ENCODE measurements at regions not wholly inside any gene's neighbourhood (a gene's known extent, or its start where the extent isn't known, plus 50 kb on each side); places are given as distances from the start of the nearest gene placed in this dataset.

DNA sequence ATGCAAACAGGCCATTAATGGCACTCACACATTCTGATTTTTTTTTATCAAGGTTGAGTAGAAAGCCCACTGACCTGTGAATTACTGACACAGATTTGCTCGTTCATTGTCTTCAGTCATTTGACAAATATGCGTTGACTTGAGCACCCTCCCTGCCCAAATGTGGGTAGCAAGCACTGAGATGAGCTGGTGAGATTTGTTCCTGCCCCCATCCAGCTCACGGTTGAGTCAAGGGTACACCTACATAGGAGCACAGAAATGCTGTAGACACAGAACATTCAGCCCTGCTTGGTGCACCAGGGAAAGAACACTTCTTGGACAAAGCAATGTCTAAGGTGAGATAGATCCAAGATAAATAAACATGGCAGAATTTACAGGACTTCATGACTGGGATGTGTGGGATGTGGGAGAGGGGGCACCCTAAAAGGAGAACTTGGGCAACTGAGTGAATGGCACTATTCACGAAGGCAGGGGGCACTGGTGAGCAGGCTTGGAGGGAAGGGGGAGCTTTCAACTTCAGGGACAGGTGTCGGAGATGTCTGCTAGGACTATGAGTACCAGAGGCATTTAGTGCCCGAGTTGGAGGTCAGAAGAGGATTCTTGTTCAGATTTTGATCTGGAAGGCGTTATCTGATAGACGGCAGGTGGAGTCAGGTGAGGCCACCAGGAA, 213.4 kb downstream of the VRK1 start:
- H3K4me3 ChIP-seq (ENCODE audit: low read depth, low read length), result no peak overlapping the region
- H3K79me2 ChIP-seq, result no peaks in the 10 kb centered on the region
- H3K9me3 ChIP-seq (ENCODE audit: control insufficient read depth, low read length), result no peaks in the 10 kb centered on the region
- no peaks in the 10 kb centered on the region for H3K4me1 ChIP-seq
- H3K9ac ChIP-seq, result no peak overlapping the region
- H3K4me2 ChIP-seq (ENCODE audit: low read length), result no peak overlapping the region
- H3K27ac ChIP-seq, result no peak overlapping the region
- H3K36me3 ChIP-seq (ENCODE audit: control insufficient read depth, insufficient read depth, low read length), result no peaks in the 10 kb centered on the region
- H2AFZ ChIP-seq, result no peak overlapping the region
- TF ChIP-seq, protein P1, sequence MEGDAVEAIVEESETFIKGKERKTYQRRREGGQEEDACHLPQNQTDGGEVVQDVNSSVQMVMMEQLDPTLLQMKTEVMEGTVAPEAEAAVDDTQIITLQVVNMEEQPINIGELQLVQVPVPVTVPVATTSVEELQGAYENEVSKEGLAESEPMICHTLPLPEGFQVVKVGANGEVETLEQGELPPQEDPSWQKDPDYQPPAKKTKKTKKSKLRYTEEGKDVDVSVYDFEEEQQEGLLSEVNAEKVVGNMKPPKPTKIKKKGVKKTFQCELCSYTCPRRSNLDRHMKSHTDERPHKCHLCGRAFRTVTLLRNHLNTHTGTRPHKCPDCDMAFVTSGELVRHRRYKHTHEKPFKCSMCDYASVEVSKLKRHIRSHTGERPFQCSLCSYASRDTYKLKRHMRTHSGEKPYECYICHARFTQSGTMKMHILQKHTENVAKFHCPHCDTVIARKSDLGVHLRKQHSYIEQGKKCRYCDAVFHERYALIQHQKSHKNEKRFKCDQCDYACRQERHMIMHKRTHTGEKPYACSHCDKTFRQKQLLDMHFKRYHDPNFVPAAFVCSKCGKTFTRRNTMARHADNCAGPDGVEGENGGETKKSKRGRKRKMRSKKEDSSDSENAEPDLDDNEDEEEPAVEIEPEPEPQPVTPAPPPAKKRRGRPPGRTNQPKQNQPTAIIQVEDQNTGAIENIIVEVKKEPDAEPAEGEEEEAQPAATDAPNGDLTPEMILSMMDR (IDR thresholded peaks at IDR 0.05), result no peak
- no peaks in the 10 kb centered on the region for H3K27me3 ChIP-seq (ENCODE audit: control insufficient read depth, insufficient read depth, low read length)

DNA sequence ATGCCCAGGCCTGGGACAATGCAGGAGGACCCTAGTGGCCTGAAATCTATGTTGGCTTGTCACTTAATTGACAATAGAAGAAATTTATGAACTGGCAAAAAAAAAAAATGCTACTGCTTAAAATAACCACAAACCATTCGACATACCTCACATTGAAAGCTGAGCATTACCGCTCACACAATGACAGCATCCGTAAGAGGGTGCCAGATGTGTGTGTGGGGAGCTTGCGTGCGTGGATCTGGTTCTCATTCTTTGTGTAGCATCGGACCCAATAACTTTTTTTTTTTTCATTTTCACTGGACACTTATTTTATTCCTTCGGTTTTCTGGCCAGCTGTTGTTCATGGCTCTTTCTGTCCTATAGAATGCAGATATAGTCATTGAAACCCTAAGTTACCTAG, 216.7 kb downstream of the VRK1 start:
- no peak overlapping the region for H3K4me2 ChIP-seq (ENCODE audit: low read length)
- TF ChIP-seq, protein P1 (IDR thresholded peaks at IDR 0.05), result no peak
- H3K4me3 ChIP-seq (ENCODE audit: low read depth, low read length), result no peak overlapping the region
- no peaks in the 10 kb centered on the region for H3K79me2 ChIP-seq
- no peak overlapping the region for H3K9ac ChIP-seq
- H3K27me3 ChIP-seq (ENCODE audit: control insufficient read depth, insufficient read depth, low read length), result no peaks in the 10 kb centered on the region
- no peak overlapping the region for H3K27ac ChIP-seq
- H2AFZ ChIP-seq, result no peak overlapping the region
- no peaks in the 10 kb centered on the region for H3K9me3 ChIP-seq (ENCODE audit: control insufficient read depth, low read length)
- no peaks in the 10 kb centered on the region for H3K4me1 ChIP-seq
- H3K36me3 ChIP-seq (ENCODE audit: control insufficient read depth, insufficient read depth, low read length), result peaks cover 3% of the 10 kb centered on the region

DNA sequence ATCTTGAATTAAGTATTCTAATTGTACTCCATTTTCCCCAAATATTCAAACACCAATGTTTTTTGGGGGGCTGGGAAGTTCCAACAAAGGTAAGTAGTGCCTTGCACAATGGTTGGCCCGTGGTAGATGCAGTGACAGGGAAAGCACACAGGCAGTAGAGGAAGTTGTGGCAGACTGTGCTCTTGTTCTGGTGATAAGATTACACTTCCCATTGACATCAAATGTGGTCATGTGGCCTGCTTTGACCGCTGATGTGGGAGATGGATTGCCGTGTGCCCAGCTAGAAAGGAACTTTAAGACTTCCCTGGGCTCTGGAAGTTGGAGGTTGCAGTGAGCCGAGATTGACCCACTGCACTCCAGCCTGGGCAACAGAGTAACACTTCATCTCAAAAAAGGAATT, 223.8 kb downstream of the VRK1 start:
- H3K27me3 ChIP-seq (ENCODE audit: control insufficient read depth, insufficient read depth, low read length), result no peaks in the 10 kb centered on the region
- H3K36me3 ChIP-seq (ENCODE audit: control insufficient read depth, insufficient read depth, low read length), result peaks cover 3% of the 10 kb centered on the region
- H2AFZ ChIP-seq, result no peak overlapping the region
- no peak overlapping the region for H3K4me2 ChIP-seq (ENCODE audit: low read length)
- no peaks in the 10 kb centered on the region for H3K79me2 ChIP-seq
- H3K4me1 ChIP-seq, result no peaks in the 10 kb centered on the region
- H3K4me3 ChIP-seq (ENCODE audit: low read depth, low read length), result no peak overlapping the region
- H3K9ac ChIP-seq, result no peak overlapping the region
- TF ChIP-seq, protein P1 (IDR thresholded peaks at IDR 0.05), result no peak
- H3K27ac ChIP-seq, result no peak overlapping the region
- H3K9me3 ChIP-seq (ENCODE audit: control insufficient read depth, low read length), result no peaks in the 10 kb centered on the region

DNA sequence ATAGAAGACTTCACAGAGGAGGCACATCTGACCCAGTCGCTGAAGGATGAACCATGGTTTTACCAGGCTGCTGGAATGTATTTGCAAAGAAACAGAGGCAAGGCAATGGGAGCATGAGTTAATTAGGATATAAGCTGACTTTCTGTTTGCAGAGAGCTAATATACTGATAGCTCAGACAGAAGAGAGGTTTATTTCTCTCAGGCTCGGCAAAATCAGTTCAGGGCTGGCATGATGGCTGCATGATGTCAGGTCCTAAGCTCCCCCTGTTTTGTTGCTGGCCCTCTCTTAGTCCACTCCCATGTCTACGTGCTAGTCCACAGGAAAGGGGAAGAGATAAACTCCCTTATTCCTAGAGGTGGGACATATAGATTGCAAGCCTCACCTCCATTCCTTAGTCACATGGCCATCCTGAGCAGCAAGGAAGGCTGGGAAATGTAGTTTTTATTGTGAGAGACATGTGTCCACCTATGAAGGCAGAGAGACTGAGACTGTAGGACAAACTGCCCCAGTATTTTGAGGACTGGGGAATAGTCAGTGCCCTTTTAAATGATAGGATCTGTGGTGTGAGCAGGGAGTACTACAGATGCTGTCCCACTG, 224.5 kb downstream of the VRK1 start:
- Histone ChIP-seq H3K27ac (no peak overlapping the region), H3K4me2 (ENCODE audit: low read length) (no peak overlapping the region), H3K9me3 (ENCODE audit: control insufficient read depth, low read length) (no peaks in the 10 kb centered on the region), H3K79me2 (no peaks in the 10 kb centered on the region), H2AFZ (no peak overlapping the region), H3K9ac (no peak overlapping the region), H3K36me3 (ENCODE audit: control insufficient read depth, insufficient read depth, low read length) (peaks cover 3% of the 10 kb centered on the region), H3K27me3 (ENCODE audit: control insufficient read depth, insufficient read depth, low read length) (no peaks in the 10 kb centered on the region), H3K4me1 (no peaks in the 10 kb centered on the region), H3K4me3 (ENCODE audit: low read depth, low read length) (no peak overlapping the region)
- TF ChIP-seq, protein P1 (IDR thresholded peaks at IDR 0.05), result no peak

DNA sequence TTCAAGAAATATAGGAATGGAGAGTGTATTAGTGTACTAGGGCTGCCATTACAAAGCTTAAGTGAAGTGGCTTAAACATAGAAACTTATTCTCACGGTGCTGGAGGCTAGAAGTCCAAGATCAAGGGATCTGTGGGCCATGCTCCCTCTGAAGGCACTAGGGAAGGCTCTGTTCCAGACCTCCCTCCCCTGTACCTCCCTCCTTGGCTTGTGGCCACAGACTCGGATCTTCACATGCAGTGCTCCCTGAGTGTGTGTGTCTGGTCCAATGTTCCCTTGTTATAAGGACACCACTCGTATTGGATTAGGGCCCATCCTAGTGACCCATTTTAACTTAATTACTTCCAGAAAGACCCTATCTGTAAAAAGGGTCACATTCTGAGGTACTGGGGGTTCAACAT, 225.6 kb downstream of the VRK1 start:
- H3K36me3 ChIP-seq (ENCODE audit: control insufficient read depth, insufficient read depth, low read length), result peaks cover 3% of the 10 kb centered on the region
- H3K27me3 ChIP-seq (ENCODE audit: control insufficient read depth, insufficient read depth, low read length), result no peaks in the 10 kb centered on the region
- no peak overlapping the region for H3K4me2 ChIP-seq (ENCODE audit: low read length)
- H2AFZ ChIP-seq, result no peak overlapping the region
- no peak overlapping the region for H3K9ac ChIP-seq
- no peak overlapping the region for H3K27ac ChIP-seq
- H3K79me2 ChIP-seq, result no peaks in the 10 kb centered on the region
- TF ChIP-seq, protein P1 (IDR thresholded peaks at IDR 0.05), result no peak
- no peak overlapping the region for H3K4me3 ChIP-seq (ENCODE audit: low read depth, low read length)
- no peaks in the 10 kb centered on the region for H3K4me1 ChIP-seq
- H3K9me3 ChIP-seq (ENCODE audit: control insufficient read depth, low read length), result no peaks in the 10 kb centered on the region
